Anterior cingulate cortex (tissue), 58 donors: ENCODE measurements at regions not wholly inside any gene's neighbourhood (a gene's known extent, or its start where the extent isn't known, plus 50 kb on each side); places are given as distances from the start of the nearest gene placed in this dataset.
A peak's percentile ranks its signal among the peaks of the same experiment; 100 is the strongest.
"Not testable (repeated sequence)": the region's sequence is repeated elsewhere in the genome, so short reads cannot be mapped to it uniquely, and the experiment has no call there.

Experiments
- DNase-seq, 58 donors: peaks; one replicate each; lab custom pipeline; 2025; lab: John Stamatoyannopoulos, UW

DNA sequence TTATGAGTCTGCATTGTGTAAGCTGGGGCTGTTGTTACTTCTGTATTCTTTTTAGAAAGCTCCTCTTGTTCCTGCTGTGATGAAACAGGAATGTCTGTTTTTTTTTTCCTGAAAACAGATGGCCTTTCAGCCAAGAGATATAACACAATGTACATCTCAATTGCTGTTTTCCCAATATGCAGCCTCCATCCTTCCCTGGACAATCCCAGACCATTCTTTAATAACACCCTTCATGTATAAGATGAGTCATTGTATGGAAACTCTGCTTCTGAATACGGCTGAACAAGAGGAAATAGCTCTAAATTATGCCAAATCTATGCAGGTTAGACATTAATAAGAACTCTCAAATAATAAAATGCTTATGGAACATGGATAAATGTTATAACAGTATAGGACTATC, 60.2 kb upstream of the LRRC4C start:
- DNase-seq, result no peak

DNA sequence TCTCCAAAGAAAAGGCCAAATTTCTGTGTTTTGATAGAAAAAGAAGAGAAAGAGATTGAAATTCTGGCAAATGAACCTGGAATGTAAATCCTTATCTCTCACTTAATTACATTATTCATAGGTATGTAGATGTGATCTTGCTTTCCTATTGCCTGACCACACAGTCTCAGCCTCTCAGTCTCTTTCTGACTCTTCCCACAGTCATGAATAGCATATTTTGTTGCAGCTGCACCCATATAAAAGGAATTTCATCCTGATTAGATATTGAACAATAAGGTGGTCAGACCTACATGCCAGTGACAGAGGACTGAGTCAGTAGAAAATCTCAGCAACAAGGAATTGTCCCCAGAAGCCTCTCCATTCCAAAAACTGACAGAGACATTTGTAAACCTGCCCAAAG, 62.9 kb upstream of the LRRC4C start:
- no peak for DNase-seq

DNA sequence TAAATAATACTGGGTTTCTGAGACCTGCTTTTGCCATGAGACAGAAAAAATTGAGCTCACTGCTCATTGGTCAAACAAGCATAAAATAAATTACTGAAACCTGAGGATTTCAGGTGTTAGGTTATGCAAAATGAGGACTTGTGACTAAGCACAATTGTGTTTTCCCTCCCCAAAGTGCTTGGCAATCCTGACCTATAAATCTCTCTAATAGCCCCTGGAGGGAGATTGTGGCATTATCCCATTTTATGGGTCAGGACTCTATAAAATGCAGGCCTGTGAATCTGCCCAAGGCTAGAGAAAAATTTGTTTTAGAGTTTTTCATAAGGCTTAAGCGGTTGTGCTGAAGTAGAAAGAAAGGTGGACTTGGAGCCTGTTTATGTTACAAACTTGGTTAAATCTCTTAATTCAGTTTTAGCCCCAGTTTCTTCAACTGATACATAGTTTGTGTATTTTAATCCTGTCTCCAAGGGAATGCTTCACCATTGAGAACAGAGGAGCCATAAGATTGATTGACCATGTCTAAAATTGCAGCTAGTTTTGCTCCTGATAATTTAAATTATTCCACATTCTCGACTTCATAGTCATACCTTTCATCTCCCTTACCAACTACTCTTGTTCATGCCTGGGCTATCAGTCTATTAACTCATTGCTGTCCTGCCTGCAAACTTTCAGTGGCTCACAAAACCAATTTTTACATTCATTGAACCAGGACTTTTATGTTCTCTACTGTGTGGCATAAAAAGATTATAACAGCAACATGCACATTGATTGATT, 63.6 kb upstream of the LRRC4C start:
- DNase-seq, result no peak

DNA sequence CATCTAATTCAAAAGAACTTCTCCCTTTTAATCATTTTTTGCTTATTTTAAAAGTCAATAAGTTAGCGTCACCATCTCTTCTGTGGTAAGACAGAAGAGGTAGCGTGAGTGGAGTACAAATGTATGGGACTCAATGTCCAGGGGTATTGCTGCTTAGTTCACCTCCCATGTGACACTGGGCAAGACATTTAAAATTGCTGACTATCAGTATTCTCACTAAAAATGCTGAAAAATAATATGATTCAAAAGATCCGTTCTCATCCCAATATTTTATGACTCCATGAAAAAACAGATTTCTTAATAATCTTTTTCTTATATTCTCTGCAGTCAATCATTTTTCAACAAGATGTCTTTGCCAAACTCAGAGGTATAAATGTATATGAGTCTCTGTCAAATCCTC, 68.1 kb upstream of the LRRC4C start:
- no peak for DNase-seq

- no peak for DNase-seq
Observed at GRCh38 chr11:41532413-41532812, 73.0 kb upstream of the LRRC4C start.

GRCh38 chr11:41533761-41534160, 74.3 kb upstream of the LRRC4C start:
- peak in 3 of 58 donors; percentile 0 to 9 (median 4) for DNase-seq

DNA sequence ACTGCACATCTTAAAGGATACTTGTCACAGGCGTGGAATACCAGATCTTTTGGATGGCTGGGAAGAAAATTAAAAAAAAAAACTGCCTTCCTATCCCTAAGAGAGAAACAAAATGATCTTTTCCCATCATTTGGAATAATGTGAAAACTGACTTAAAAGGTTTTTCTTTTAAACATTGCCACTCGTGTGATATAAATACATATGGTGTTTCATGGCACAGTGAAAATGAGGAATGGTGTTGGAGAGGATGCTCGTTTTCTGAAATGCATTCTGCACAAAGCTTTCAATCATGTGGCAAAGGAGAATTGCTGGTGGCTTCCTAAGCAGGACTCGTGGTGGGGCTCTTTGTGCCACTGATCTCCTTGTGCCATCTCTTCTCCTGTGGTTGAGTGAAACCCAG, 74.9 kb upstream of the LRRC4C start:
- DNase-seq, result no peak

DNA sequence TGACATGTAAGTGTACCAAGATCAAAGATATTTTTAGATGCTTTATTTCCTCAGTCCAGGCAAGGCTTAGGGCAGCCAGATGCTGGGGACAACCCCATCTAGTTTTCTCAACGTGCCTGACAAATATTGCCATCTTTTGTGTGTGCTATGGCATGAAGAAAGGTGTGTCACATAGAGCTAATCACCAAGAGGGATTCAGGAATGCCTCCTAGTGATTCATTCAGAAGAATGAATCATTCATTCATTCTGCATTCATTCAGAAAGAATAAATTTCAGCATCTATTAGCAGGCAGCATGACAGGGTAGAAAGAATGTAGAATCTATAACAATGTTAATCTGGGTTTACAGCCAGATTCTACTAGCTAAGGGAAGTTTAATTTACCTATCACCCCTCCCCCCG, 75.4 kb upstream of the LRRC4C start:
- DNase-seq, result no peak

DNA sequence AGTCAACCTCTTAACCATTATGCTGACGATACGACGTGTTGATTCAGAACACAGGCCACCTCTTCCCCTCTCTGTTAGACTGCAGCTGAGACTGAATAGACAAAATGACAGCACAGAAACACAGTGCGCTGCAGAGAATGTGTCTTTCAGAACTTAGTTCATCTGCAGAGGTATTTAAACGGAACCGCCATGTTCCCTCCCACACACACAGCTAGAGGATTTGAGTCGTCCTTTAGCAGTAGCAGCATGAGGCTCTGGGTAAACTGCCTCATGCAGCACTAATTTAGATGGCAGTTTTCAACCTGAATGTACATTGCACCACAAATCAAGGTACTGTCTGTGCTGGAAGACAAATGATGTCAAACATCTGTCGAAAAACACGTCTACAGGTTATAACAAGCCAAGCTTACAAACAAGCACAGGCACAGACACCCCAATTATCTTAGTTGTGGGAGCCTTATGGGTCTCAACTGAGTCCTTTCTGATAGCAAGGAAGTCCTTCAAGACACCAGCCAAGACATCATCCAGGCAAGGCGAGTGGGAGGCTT, 76.6 kb upstream of the LRRC4C start:
- no peak for DNase-seq

GRCh38 chr11:41544902-41545301, 85.5 kb upstream of the LRRC4C start:
- not testable (repeated sequence) for DNase-seq

GRCh38 chr11:41578421-41579051, 119.1 kb upstream of the LRRC4C start:
- DNase-seq, result no peak

DNA sequence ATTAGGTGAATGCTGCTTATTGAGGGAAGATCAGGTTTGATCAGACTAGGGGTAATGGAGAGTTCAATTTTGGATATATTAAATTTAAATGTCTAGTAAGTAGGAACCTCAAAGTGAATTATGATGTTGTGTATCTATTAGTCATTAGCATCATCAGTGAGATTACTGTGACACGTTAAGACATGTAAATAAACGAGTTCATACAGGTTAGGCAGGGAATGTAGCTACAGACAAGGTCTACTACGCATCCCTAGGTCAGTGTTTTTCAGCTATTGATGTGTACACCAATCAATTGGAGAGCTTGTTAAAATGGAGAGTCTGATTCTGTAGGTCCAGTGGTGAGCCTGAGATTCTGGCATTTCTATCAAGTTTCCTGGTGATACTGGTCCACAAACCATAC, 120.1 kb upstream of the LRRC4C start:
- DNase-seq, result no peak

DNA sequence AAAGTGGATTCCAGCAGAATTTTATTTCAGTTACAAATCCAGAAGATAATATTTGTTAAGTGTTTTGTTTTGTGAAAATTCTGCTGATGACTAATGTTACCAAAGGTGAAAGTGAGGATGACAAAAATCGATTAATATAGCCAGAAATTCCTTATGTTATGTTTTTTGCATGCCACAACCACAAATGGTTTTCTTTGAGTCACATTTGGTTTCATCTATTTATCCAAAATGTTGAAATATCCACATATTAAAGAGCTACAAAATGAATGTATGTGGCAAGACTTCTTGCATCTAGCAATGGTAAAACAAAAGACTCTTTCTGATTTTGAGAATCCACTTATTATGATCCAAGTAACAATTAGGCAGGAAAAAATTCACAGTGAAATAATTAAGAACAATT, 150.1 kb upstream of the LRRC4C start:
- DNase-seq, result no peak

GRCh38 chr11:41612415-41612814, 153.0 kb upstream of the LRRC4C start:
- no peak for DNase-seq

DNA sequence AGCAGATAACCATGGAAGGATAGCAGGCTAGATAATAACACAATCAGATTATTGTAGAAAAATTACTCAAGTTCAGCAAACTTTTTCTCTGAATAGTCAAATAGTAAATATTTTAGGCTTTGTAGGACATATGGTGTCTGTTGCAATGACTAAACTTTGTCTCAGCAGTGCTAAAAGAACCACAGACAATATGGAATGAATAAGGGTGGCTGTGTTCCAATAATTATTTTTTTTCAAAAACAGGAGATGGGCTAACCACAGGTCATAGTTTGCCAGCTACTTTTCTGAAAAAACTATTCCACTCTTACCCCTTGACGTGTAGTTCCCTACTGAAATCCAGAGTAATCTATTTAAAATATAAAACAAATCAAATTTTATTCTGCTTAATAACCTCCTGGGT, 153.9 kb upstream of the LRRC4C start:
- no peak for DNase-seq

DNA sequence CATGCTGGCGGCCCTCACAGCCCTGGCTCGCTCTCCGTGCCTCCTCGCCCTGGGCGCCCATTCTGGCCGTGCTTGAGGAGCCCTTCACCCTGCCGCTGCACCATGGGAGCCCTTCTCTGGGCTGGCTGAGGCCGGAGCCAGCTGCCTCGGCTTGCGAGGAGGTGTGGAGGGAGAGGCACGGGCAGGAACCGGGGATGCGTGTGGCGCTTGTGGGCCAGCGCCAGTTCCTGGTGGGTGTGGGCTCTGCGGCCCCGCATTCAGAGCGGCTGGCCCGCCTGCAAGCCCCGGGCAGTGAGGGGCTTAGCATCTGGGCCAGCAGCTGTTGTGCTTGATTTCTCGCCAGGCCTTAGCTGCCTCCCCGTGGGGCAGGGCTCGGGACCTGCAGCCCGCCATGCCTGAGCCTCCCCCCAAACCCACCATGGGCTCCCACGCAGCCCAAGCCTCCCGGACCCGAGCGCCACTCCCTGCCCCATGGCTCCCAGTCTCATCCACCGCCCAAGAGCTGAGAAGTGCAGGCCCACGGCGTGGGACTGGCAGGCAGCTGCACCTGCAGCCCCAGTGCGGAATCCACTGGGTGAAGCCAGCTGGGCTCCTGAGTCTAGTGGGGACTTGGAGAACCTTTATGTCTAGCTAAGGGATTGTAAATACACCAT, 163.4 kb upstream of the LRRC4C start:
- DNase-seq, result no peak

GRCh38 chr11:41659985-41660384, 200.5 kb upstream of the LRRC4C start:
- no peak for DNase-seq

- DNase-seq, result no peak
Observed at GRCh38 chr11:41660585-41660984, 201.1 kb upstream of the LRRC4C start.

DNA sequence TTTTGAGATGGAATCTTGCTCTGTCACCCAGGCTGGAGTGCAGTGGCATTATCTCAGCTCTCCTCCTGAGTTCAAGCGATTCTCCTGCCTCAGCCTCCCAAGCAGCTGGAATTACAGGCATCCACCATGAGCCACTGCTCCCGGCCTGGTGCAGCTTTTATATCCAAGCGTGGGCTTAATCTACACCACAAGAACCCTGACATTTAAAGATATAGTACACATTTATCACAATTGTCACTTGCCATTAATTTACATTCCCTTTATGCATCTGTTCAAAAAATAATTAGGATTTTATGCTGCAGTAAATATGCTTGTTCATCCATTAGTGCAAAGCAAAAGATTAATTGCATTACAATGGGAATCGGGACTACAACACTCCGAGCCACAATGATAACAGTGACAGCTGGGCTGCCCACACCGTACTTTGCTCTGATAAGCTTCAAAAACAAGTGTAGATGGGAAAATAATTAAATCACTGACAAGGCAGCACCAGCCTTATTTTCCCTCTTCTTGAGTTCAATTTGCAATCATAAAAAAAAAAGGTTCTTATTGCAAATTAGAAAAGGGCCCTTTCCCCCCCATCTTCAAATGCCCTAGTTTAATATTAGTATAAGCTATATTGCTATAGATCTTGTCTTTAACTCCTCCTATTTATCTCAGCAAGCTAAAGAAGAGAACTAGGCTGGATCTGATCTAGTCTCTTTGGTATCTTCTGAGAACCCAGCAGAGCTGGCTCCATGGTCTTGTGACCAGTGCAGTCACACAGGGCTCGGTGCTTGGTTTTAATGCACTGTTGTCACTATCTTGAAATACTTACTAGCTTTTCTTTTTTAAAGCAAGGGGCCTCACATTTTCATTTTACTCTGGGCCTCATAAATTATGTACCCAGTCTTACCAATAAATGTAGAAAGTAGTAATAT, 206.2 kb upstream of the LRRC4C start:
- no peak for DNase-seq

DNA sequence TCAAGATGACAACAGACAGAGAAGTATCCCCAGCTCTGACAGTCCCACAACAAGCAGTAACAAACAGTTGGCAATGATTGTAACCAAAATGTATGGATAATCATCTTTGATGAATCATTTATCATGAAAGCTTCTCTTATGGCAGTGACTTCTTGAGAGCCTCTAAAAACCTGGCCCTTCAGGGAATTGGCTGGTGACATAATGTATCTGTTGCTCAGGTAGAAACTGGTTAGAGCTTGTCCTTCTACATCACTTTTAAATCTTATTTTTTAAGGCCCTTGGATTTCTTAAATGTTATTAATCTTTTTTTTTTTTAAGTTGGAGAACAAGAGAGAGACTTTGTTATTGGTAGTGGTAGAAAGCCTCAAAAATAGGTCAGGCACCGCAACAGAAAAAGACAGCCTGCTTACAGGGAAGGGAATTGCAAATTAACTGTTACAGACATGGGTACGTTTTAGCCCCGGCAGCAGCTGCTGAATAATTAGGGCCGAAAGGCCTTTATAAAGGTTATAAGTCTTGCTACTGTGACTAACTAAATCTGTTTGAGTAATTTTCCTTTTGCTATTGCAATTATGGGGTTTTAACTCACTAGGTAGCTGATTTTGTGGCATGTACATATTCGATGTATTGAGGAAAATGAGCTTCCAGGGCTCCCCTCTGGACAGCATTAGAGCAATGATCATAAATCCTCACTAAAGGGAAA, 207.7 kb upstream of the LRRC4C start:
- no peak for DNase-seq
